ENCODE measurements at regions not wholly inside any gene's neighbourhood (a gene's known extent, or its start where the extent isn't known, plus 50 kb on each side); places are given as distances from the start of the nearest gene placed in this dataset.
"Not testable (repeated sequence)": the region's sequence is repeated elsewhere in the genome, so short reads cannot be mapped to it uniquely, and the experiment has no call there.

DNA sequence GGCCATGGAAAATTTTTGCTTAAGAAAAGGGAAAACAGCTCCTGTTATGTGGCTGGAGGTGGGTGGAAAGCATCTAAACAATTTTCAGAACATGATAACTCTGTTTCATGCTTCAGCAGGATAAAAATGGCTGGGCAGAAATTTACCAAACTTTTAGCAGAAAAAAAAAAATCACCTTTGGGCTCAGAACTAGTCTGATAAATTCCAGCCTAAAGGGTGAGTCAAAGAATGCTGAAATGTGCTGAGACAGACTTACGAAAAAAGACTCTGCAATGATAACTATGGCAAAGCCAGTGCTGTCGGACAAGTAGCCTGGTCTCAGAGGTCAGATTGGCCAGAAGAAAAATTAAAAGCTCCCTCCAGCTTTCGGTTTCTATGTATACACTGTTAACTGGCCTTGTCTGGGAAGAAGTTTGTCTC is 123.6 kb downstream of the LRATD1 start:
- no peak for DNase-seq

DNA sequence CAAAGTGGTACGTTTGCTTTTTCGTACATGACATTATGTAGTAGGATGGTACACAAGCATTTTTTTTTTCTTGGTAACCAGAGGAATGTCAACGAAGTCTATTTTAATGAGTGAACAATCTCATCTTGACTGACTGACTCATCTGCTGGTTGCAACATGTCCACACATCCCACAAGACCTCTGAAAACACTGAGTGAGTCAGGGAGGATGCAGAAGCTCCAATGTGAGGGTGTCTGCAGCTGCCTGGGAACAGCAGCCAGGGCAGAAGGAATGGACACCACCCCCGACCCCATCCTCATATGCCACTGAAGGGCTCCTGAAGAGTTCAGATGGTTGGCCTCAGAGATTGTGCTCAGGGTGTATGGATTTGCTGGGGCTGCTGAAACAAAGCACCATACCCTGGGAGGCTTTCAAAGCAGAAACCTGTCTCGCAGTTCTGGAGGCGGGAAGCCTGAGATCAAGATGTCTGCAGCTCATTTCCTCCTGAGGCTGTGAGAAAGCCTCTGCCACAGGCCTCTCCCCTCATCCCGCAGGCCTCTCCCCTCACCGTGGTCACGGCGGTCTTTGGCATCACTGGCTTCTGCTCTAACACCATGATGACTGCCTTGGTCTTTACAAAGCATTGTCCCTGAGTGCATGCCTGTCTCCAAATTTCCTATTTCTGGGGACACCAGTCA is 124.6 kb downstream of the LRATD1 start:
- no peak for DNase-seq

DNA sequence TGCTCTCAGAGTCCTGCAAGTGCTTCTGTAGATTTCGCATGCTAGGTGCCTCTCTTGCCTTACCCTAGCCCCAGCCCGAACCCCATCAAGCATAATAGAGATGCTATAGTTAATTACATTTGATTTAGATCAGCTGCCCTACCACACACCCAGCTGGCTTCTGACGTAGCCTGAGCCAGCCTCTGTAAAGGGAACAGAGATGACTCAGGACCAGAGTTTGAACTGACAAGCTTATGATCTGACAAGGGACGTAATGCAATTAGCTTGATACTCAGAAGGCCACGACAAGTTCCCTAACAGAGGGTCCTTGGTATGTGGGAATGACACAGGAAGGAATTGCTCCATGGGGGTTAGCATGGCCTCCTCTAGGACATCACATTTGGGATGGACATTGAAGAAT is 126.6 kb downstream of the LRATD1 start:
- no peak for DNase-seq

DNA sequence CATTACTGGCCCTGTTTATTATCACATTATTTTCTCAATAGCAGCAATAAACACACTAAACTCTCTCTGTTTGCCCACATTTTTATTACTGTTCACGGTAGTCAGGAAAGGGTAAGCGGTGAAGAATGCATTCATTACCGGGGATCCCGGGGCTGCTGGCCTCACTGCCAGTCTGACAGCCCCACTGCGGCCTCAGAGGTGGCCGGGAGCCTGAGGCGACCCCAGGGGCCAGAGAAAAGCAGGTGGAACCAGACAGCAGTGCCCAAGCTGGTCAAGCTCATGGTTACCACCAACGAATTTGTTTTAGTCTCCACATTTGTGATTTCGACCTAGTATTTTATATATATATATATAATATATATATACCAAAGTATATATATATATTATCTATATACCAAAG is 127.7 kb downstream of the LRATD1 start:
- no peak for DNase-seq

DNA sequence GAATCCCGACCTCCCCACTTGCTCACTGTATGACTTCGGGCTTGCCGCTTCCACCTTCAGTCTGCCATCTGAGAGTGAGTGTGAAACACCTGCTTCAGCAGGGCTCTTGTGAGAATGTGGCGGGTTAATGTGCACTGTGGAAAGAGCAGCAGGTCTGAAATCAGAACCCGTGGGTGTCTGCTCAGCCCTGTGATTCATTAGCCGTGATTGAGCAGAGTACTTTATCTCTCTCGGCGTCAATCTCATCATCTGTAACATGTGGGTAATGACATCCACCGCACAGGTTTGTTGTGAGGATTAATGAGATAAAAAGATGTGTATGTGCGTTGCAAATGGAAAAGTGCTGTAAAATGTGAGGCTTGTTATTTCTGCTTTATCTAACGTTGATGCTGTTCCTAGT is 128.6 kb downstream of the LRATD1 start:
- DNase-seq = no peak

DNA sequence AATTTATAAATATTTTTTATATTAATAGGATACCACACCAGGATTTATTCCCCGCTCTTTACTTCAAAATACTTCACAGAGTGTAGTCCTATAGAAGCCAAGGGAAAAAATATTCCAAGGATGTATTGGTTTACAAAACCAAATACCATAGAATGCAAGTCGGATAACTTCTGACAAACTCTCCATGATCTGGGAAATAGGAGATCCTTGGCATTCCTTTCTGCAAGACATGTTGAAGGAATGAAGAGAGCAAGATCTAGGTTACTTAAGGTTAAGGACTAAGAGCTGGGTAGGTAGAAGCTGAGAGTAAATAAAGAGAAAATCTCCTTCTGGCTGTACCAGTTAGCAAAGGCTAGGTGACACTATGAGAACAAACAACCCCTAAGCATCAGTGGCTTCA is 141.2 kb downstream of the LRATD1 start:
- no peak for DNase-seq

DNA sequence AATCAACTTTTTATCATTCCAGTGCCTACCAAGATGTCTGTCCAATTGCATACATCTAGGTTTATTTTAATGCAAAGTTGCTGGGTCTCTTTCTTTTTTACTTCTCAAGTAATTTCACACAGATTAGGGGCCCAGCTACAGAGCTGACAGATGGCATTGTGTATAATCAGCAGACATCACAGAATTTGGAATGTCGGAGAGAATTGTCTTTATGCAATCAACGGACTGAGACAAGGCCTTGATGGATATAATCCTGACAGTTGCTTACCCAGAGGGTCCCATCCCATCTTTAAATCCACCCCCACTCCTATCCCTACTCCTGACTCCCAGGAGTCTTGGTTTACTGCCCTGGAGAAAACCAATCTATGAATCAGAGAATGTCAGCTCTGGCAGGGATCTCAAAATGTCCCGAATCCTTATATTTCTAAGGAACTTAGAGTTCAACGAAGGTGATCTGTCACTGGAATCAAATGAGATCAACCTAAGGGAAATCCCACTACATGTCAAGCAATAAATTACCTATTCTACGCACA is 142.0 kb downstream of the LRATD1 start:
- DNase-seq = no peak

DNA sequence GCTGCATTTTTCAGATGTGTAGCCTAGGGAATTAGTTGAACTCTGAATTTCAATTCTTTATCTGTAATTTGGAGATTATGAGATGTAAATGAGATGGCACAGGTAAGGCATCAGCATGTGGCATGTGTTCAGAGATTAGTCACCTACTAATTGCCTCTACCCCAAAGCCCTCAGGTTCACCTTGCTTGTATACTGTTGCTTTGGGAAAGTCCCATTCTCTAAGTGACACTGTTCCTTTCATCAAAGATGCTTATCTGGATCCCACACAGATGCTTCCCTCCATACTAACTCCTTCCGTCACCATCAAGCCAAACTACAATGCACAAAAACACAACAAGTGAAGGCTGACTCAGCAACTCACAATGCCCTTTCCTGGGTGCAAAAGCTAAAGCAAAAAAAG is 143.7 kb downstream of the LRATD1 start:
- no peak for DNase-seq

DNA sequence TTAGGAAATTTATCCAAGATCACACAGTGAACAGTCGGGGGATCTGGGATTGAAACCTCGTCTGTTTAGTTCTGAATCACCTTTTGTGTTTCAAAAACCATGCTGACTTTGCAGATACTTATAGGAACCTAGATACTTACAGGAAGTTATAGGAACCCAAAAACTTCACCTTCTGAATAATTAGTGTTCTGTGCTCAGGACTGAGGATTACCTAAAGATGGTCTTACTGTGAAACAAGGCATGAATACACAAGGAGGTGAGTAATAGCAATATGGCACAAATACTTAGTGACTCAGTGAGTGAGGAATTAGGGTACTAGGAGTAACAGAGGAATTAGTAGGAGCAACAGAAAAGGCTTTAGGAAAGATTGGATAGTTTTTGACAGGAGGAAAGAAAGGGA is 145.5 kb downstream of the LRATD1 start:
- DNase-seq = no peak

DNA sequence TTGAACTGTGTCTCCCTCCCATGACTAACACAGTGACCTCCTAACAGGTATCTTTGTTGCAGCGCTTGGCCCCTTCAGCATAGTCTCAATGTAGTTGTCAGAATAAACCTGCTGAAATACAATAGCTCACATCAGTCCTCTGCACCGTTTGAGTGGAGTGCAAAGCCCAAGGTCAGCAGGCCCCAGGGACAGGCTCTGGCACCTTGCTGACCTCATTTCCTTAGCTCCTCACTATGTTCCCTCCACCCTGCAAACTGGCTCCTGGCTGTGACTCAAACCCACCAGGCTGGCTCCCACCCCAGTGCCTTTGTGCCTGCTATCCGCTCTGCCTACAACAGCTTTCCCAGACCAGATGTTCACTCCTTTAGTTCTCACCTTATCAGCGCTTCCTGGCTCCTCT is 146.7 kb downstream of the LRATD1 start:
- DNase-seq = no peak

DNA sequence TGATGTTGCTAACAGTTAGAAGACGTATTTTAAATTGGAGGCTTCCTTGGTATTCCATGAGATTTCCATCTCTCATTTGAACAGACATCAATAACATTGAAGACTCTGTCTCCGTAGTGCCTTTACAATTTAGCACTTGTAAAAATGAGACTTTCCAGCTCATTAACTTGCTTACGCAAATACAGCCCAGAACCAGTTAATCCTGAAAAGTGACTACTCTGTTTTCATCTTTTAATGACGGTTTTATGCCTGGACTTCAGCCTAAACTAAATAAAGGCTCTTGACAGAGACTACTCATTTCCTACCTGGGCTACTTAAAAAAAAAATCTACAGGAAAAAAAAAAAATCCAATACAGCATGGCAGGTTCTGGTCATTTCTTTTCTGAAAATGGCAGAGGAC is 148.6 kb downstream of the LRATD1 start:
- peak; percentile 65 for DNase-seq

DNA sequence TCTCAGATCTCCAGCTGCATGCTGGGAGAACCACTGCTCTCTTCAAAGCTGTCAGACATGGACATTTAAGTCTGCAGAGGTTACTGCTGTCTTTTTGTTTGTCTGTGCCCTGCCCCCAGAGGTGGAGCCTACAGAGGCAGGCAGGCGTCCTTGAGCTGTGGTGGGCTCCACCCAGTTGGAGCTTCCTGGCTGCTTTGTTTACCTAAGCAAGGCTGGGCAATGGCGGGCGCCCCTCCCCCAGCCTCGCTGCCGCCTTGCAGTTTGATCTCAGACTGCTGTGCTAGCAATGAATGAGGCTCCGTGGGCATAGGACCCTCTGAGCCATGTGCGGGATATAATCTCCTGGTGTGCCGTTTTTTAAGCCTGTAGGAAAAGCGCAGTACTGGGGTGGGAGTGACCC is 156.3 kb downstream of the LRATD1 start:
- DNase-seq = not testable (repeated sequence)

DNA sequence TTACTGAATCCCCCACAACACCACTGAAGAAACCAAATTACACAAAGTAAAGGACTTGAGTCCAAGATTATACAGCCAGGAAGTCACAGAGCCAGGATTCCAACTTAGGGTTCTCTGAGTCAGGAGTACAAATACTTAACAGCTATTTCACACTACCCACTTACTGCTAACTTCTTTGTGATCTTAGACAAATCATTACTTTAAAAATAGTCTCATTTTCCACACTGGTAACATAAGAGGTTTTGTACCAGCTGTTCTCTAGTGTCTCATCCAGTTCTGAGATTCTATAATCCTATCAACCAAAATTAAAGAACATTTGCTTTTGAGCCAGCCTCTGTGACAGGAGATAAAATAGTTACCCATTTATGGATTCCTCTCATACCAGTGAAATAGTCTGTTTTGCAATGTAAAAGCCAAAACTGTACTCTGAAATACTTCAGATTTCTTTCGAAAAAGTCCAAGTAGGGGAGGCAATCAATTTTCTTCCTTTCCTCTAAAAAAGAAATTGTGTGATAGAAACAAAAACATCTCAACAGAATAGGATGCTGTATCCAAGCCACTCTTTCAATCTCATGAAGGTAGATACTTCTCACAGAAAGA is 157.6 kb downstream of the LRATD1 start:
- no peak for DNase-seq

DNA sequence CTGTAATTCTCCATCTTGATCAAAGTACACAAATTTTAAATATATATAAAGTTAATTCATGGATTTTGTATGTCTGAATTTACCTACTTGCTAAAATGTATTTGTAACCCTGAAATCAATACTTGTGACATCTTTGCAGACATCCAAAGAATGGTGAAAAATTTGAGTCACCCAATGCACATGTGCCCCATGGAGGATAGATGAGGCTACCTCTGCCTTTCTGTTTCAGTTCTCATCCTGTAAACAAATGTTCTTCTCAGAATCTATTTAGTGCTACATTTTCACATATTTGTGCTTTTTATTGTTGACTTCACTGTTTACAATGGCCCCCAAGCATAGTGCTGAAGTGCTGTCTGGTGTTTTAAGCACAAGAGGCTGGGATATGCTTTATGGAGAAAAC is 171.5 kb downstream of the LRATD1 start:
- no peak for DNase-seq

DNA sequence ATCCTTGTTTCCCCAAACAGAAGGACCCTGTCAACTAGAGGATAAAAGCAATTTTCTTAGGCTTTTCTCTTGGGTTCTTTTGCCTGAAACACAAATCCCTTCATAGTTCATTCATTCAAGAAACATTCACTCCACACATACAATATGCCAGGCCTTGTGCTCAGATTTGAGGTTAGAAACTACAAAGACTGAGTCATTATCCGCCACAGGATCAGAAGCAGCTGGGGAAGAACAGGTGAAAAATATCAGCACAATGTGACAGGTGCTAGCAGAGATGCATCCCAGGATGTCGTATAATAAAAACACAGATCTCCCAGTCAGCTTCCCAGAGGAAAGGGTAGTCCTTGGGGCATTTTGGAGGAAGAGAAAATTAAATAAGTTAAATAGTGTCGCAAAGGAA is 172.4 kb downstream of the LRATD1 start:
- no peak for DNase-seq

DNA sequence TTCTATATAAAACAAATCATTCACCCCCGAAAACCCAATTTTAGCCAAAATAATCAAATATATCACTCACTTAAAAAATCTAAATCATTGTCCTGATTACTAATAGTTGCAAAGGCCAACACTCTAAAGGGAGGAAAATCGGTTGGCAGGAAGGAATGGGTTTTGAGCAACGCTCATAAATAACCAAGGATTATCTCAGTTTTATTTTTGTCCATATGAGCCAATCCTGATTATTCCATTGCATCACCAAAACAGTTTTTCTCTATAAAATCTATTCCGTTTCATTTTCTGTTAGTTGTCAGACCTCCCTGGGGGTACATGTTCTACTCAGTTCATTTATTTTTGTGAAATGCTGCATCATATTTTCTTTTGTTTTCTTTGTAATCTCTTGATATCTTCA is 174.1 kb downstream of the LRATD1 start:
- no peak for DNase-seq

DNA sequence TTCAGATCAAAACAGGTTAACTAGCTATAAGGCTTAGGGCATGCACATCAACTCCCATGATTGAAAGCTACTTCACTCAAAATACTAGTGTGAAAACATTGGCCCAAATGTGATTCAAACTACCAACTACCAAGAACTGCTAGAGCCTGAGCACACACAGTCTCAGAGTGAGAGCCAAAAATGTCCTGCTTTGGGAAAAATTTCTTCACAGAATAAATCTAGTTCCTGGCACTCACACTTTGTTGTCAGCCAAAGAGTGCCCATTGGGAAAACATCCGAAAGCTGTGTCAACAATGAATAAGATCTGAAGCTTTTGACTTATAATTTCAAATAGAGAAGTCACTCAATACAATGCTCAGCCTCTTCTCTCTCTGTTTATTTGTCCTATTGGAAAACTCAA is 182.7 kb downstream of the LRATD1 start:
- DNase-seq = no peak

DNA sequence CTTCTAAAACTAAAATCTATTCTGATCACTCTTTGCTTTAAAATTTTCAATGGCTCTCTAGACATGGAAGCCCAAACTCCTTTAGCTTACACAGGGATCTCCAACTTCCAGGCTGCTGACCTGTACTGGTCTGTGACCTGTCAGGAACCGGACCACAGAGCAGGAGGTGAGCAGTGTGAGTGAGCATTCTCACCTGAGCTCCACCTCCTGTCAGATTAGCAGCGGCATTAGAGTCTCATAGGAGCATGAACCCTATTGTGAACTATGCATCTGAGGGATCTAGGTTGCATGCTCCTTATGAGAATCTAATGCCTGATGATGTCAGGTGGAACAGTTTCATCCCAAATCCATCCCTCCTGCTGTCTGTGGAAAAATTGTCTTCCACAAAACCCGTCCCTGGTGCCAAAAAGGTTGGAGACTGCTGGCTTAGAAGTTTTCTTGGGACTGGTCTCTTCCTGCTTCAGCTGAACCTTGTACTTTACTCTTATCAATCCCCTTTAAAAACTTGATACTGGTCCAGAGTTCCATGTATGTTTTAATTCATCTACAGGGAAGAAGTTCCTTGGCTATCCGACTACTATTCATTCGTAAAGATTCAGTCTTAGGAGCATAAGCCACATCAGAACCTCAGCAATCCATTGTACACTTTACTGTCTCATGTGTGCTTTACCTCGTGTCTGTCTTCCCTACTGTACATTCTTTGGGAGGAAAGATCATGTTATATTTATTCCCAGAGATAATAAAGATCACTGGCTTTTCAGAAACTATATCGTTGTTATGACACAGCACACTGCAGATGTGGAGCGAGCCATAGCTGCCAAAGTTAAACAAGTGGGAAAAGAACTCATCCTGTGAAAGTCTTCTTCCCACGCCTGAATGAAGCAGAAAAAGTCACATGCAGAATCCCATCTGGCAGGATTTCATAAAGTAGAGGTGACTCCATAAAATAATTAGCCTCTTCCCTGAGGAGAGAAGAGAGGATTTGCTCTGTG is 183.8 kb downstream of the LRATD1 start:
- DNase-seq = no peak

DNA sequence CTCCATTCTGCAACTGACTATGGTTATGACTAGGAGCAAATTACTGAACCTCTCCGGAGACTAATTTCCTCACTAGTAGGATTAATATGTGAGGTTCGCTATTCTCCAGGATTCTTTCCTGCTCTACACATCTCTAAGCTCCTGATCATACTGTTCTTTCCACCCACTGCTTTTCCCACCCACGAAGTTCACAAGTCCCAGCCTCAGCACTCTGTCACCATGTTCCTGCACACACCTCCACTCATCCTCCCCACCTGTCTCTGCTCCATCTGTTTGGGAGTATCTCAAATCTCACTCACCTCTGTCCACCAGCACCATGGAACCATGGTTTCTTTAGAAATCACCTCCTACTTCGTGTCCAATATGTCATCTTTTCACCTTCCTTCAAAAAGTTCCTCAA is 185.3 kb downstream of the LRATD1 start:
- no peak for DNase-seq

DNA sequence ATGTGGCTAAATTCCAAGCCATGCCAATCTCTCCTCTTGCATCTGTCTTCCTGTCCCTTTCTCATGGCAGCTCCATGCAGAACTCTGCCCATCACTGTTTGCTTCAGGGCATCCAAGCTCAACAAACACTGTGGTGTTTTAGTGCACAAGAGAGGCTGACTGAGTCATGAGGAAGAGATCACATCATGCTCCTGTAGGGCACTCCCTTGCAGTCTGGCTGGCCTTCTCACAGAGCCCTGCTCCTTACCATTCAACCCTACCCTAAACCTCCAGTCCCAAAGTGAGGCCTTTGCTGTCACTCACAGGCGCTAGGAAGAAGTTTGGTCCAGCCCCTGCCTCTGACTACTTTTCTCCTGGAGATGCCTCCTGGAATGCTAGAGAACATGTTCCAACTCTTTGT is 194.0 kb downstream of the LRATD1 start:
- DNase-seq = no peak

DNA sequence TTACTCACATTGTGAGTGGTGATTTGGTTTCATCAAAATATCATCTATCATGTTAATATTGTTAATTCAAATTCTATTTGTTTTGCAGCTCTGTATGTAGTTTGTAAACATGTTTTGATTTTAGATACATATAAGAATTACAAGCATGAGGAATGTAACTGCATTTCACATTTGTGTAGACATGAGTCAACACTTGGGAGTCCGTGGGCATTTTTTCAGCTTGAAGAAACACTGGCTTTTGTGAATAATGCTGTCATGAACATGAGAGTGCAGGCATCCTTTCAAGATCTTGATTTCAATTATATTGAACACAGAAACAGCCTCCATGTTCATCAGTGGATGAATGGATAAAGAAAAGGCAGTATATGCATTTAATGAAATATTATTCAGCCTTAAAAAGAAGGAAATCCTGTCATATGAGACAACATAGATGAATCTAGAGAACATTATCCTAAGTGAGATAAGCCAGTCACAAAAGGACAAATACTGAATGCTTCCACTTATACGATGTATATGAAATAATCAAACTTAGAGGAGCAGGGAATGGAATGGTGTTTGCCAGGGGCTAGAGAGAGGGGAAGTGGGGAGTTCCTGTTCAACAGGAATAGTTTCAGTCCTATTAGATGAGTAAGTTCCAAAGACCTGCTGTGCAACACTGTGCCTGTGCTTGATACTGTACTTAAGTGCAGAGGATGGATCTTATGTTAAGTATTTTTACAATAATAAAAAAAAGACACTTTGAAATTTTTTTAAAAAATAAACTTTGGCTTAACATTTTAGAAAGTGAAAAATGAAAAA is 194.9 kb downstream of the LRATD1 start:
- DNase-seq = no peak

DNA sequence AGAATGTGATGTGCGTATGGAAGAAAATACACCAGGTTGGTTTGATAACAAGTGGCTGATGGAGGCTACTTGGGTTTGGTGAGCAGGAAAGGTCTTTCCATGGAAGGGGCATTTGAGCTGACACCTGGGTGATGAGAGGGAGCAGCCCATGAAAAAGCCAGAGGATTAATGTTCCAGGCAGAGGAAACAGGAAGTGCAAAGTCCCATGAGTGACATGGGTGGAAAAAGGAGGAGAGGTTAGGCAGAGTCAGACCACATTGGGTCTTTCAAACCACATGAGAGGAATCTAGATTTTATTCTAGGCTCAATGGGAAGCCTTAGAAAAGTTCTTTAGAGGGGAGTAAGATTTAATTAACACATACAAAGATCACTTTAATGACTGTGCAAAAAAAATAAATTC is 195.7 kb downstream of the LRATD1 start:
- DNase-seq = no peak

DNA sequence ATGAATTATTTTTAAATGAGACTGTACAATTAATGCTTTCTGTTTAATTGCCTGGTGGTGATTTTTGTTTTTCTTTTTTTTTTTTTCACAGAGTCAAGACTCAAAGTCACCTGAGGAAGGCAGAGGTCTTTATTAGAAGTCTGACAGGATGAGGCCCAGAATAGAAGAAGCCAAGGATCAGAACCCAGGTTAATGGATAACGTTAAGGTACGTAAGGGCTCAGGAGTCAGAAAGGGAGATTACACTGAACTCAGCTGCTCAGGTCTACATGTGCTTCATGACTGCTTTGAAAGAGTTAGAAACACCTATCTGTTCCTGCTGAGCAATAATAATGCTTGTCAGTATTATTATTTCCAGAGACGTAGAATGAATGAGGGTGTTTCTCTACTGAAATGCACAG is 196.5 kb downstream of the LRATD1 start:
- no peak for DNase-seq

All from NCI-H774 (cell line).